22Rv1 (cell line): ENCODE measurements at regions not wholly inside any gene's neighbourhood (a gene's known extent, or its start where the extent isn't known, plus 50 kb on each side); places are given as distances from the start of the nearest gene placed in this dataset.

Experiments
- H3K27ac ChIP-seq: fragments of 450-650 bp; 2 replicates; pipeline ENCODE4 v1.5.1; 2017
- ZFX ChIP-seq: fragments of 450-650 bp; IDR thresholded peaks from 2 replicates; pipeline ENCODE4 v1.6.1; 2017; ENCODE audit warnings: antibody characterized with exemption, borderline replicate concordance
- TF ChIP-seq, protein P1 (sequence below): fragments of 450-650 bp; IDR thresholded peaks from 2 replicates; pipeline ENCODE4 v1.5.1; 2017; ENCODE audit warnings: mild to moderate bottlenecking

- TF ChIP-seq ZFX: no peak
- H3K27ac ChIP-seq: no peak overlapping the region
Measured at GRCh38 chr3:36297195-36297594, 83.1 kb upstream of the STAC start.

DNA sequence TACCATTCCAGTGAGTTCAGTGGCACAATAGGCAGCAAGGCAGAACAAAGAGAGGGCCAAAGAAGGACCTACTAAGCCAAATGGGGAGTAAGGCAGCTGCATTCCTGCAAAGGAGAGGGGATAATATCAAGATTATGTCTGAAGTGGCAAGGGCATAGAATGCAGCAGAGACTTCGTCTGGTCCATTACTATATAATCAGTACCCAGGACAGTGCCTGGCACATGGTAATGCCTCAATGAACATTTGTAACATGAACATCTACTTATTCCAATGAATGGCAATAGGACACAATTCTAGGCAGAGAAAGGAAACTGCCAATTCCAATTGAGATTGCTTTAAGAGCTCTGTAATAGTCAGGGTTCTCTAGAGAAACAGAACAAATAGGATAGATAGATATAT is 82.1 kb upstream of the STAC start:
- TF ChIP-seq, protein P1, sequence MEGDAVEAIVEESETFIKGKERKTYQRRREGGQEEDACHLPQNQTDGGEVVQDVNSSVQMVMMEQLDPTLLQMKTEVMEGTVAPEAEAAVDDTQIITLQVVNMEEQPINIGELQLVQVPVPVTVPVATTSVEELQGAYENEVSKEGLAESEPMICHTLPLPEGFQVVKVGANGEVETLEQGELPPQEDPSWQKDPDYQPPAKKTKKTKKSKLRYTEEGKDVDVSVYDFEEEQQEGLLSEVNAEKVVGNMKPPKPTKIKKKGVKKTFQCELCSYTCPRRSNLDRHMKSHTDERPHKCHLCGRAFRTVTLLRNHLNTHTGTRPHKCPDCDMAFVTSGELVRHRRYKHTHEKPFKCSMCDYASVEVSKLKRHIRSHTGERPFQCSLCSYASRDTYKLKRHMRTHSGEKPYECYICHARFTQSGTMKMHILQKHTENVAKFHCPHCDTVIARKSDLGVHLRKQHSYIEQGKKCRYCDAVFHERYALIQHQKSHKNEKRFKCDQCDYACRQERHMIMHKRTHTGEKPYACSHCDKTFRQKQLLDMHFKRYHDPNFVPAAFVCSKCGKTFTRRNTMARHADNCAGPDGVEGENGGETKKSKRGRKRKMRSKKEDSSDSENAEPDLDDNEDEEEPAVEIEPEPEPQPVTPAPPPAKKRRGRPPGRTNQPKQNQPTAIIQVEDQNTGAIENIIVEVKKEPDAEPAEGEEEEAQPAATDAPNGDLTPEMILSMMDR: no peak
- TF ChIP-seq ZFX: no peak
- H3K27ac ChIP-seq: no peak overlapping the region

GRCh38 chr3:36302158-36302509 is 78.2 kb upstream of the STAC start:
- no peak for TF ChIP-seq ZFX
- TF ChIP-seq, protein P1: no peak
- no peak overlapping the region for H3K27ac ChIP-seq

- TF ChIP-seq ZFX: no peak
- TF ChIP-seq, protein P1: no peak
Measured at GRCh38 chr3:36302626-36303025, 77.7 kb upstream of the STAC start.

GRCh38 chr3:36303286-36303685 is 77.0 kb upstream of the STAC start:
- no peak overlapping the region for H3K27ac ChIP-seq
- TF ChIP-seq, protein P1: no peak
- TF ChIP-seq ZFX: no peak

More at GRCh38 chr3:36302626-36303025, 77.7 kb upstream of the STAC start:
- no peak overlapping the region for H3K27ac ChIP-seq

DNA sequence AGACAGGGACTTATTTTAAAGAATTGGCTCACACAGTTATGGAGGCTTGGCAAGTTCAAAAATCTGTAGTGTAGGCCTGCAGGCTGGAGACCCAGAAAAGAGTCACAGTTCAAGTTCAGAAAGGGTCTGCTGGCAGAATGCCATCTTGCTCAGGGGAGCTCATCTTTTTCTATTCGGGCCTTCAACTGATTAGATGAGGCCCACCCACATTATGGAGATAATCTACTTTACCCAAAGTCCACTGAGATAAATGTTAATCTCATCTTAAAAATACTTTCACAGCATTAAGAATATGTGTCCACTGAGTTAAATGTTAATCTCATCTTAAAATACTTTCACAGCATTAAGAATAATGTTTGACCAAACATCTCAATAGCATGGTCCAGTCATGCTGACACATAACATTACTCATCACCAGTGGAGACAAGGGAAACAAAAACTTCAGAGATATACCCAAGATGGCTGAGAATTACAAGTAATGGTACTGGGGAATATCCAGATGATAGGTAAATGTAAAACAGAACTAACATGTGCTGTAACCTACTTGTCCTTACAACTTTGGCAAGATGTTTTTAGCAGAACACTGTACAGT is 74.3 kb upstream of the STAC start:
- H3K27ac ChIP-seq: no peak overlapping the region

DNA sequence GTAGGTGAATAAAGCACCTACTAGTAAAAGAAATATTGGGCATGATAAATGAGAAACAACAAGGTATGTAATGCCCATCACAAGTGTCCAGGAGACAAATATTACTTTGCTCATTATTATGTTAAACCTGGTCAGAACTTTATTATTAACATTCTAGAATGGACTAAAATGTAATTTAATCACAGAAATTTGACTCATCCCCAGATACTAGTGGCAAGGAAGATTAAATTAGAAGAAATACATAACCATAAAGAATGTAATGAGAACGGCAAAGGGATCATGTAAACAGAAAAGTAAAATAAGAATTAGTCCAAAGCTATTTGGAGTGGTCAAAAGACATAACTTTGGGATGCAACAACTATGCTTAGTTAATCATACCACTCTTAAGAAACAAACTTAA is 71.2 kb upstream of the STAC start:
- no peak overlapping the region for H3K27ac ChIP-seq
- TF ChIP-seq, protein P1: no peak
- TF ChIP-seq ZFX: no peak

More for the DNA sequence above, 74.3 kb upstream of the STAC start:
- TF ChIP-seq, protein P1: no peak
- TF ChIP-seq ZFX: no peak

GRCh38 chr3:36312351-36312750 is 68.0 kb upstream of the STAC start:
- TF ChIP-seq, protein P1: no peak
- no peak for TF ChIP-seq ZFX
- no peak overlapping the region for H3K27ac ChIP-seq
